ENCODE measurements at regions not wholly inside any gene's neighbourhood (a gene's known extent, or its start where the extent isn't known, plus 50 kb on each side); places are given as distances from the start of the nearest gene placed in this dataset.
A peak's percentile ranks its signal among the peaks of the same experiment; 100 is the strongest.
"Not testable (repeated sequence)": the region's sequence is repeated elsewhere in the genome, so short reads cannot be mapped to it uniquely, and the experiment has no call there.

DNA sequence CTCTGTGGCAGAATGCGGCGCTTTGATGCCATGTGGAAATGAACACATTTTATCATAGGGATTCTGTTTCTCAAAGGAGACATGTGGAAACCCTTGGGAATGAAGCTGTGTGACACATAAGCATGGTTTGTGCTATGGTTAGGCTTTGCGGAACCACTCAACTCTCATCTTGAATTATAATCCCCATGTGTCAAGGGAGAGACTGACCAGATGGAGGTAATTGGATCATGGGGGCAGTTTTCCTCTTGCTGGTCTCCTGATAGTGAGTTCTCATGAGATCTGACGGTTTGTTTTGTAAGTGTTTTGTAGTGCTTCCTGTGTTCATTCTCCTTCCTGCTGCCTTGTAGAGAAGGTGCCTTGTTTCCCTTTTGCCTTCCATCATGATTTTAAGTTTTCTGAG is 1109.2 kb upstream of the ALCAM start:
- no peak for DNase-seq (ENCODE audit: low spot score)

DNA sequence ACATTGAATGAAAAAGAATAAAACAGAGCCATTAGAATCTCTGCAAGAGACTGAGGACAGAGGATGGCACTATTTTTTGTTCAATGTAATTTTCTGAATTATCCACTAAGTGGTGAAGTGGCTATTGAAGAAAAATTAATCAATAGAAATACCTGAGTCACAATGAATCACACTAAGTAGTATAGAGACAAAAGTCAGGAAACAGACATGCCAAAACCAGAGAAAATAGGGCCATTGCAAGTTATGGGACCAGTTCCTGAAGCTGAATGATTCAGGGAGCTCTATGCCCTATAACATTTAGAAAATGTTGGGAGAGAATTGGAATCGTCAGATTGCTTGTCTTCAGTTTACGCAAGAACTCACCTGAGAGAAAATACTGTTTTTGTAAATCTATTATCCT is 1103.2 kb upstream of the ALCAM start:
- no peak for DNase-seq (ENCODE audit: low spot score)

DNA sequence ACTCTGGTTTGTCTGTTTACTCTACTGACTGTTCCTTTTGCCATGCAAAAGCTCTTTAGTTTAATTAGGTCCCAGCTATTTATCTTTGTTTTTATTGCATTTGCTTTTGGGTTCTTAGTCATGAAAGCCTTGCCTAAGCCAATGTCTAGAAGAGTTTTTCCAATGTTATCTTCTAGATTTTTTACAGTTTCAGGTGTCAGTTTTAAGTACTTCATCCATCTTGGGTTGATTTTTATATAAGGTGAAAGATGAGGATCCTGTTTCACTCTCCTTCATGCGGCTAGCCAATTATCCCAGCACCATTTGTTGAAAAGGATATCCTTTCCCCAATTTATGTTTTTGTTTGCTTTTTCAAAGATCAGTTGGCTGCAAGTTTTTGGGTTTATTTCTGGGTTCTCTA is 1100.5 kb upstream of the ALCAM start:
- not testable (repeated sequence) for DNase-seq (ENCODE audit: low spot score)

DNA sequence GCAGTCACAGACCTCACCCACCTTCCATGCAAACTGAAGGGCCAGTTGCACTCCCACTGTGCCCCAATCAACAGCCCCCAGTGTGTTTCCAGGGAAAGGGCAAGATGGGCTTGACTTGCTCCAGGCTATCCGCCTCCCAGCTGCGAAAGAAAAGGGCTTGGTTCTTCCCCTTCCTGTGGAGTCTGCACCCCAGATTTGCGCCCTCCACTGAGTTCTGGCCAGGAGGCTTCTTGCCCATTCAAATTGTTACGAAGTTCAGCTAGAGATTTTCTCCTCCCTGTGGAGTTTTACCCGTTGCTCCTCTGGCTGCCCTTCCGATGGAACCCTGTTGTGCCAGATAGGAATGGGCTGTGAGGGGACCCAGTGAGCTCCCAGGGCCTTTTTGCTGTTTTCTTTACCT is 1096.9 kb upstream of the ALCAM start:
- DNase-seq (ENCODE audit: low spot score): no peak

DNA sequence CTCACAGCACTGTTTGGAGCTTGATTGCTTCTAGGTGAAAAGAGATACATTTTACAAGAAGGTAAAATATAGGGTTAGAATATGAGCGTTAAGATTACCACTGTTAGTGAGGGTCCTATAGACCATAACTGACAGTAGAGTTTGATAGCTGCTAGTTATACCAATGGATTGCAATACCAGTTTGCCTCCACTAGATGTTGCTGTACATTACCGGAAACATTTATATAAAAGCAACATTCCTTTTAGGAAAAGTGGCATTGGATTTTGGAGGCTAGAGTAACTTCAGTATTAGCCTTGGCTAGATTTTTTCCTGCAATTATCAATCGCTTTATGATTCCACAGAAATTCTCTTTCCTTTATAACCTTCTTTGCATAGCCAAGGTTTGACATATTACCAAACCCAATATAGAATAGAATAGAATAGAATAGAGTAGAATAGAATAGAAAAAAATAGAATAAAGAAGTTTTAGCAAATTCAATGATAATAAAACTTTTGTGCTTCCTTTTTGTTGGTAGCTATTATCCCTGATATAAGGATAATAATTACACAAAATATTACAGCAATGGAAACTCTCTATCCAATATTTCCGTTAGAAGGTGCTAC is 1093.6 kb upstream of the ALCAM start:
- peak; percentile 5 for DNase-seq (ENCODE audit: low spot score)

DNA sequence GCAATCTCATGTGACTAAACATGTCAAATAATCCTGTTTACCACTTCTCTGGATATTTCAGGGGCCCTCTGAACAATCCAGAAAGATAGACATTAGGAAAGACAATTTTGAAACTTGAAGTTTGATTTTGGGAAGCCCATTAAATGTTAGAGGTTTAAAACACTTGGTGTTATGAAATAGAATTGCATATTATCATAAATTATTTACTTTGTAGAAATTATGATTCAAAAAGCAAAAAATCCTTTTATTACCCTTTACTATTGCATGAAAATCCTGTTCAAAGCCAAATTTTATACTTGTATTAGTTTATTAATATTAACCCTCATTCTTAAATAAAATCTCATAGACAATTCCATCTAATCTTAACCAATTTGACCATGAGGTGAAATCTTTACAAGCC is 1091.5 kb upstream of the ALCAM start:
- DNase-seq (ENCODE audit: low spot score): no peak

DNA sequence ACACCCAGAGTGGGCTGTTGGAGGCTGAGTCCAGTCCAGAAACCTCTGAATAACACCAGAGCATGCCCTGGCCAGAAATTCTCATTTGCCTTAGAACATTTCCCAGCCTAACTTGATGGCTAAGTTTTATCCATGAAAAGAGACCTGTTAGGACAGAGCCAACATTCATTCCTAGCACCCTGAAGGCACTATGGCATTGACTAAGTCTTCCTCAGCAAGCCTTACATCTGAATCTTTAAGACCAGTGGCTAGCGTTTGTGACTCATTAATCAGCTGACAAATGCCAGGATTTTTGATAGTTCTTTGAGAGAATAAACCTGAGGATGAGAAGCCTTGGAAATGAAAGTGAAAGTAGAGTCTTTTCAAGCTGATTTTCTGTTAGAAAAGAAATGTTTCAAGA is 1087.1 kb upstream of the ALCAM start:
- peak; percentile 4 for DNase-seq (ENCODE audit: low spot score)

DNA sequence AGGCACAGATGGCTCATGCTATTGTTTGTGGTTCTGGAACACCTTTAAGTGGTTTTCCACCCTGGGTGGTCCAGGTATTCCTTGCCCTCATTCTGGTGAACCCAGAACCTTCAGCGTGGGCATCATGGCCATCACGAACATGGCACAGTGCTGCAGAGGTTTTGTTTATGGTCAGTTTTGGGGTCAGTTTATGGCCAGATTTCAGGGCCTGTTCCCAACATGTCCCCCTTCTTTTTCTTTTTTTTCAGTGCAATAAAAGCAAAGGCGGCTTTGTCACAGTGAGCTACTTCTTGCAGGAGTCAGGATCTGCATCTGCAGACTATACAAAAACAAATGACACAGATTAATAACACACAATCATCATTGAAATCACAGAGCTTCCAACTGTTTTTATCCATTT is 1085.0 kb upstream of the ALCAM start:
- DNase-seq (ENCODE audit: low spot score): no peak

DNA sequence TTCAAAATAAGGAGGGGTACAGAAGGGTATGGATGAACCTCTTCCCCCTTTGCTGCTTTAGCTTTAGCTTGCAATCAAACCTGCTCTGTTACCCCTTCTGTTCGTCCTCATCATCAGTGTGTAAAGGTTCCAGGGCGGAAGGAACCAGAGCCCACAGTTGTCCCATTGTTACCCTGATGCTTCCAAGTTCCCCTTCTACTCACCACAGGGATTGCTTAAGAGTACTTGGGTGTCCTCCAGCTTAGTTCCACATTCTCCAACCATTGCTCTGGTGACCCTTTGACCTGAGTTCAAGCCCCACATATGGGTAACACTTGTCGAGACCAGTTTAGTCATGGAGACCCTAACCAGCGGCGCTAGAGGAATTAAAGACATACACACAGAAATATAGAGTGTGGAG is 1080.1 kb upstream of the ALCAM start:
- no peak for DNase-seq (ENCODE audit: low spot score)

DNA sequence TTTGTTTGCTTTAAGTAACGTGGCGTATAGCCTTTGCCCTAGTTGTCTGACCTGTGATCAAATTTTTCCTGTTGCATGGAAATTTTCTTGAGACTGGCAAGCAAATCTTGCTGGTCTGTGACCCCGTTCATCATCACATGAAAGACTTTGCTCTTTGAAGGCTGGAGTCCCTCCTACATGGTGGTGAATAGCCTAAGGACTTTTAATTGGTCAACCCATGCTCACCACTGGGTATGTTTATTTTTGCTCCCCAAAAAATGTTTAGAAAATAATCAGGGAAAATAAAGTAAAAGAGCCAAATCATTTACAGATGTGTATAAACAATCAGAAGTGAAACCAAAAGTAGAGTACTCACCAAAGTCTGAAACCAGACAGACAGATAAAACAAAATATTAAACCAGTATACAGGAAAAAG is 1075.3 kb upstream of the ALCAM start:
- DNase-seq (ENCODE audit: low spot score): no peak

DNA sequence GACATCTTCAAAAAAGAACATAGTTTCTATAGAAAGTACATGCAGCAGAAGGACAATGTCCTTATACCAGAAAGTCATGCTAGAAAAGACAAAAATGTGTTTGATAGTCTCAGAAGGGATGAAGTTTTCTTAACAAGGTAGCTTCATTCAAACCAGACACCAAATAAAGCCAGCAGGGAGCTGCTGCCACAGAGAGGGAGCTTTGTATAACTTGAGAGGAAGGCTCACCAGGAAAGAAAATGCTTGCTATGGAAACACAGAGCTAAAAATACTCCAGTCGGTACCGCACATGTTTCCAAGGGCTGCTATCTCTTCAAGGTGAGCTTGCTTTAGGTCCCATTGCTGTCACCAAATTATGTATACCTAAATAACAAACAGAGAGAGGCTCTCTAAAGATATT is 1074.8 kb upstream of the ALCAM start:
- no peak for DNase-seq (ENCODE audit: low spot score)

DNA sequence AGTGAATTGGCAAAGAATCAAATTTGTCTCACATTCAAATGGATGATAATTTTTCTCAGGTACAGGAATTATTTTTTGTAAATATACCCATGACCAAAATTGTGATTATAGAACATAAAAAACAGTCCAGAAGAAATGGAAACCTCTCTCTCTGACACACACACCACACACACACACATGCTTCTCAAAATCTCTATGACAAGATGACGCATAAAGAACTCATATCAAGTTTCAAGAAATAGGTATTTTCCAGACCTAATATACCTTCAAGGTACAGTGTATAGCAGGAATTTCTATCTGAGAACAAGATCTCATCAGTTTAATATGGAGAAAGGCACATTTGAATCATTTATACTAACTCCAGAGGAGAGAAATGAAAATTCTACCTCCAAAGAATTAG is 1069.1 kb upstream of the ALCAM start:
- no peak for DNase-seq (ENCODE audit: low spot score)

DNA sequence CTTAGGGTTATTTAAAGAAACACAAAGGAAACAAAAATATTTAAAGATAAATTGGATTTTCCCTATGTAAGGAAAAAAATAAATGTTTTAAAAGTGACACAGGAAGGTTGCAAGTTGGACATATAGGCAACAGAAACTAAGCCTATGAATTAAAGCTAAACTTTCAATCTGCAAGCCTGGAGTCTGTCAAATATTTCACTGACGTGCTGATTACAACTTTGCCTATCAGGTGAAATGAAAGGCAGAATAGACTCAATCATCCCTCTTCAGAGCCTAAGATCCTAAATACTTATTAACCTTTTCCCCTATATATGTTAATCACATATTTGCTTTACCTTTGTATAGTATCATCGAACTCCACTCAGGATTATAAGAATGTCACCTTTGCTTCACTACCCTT is 1068.0 kb upstream of the ALCAM start:
- no peak for DNase-seq (ENCODE audit: low spot score)

DNA sequence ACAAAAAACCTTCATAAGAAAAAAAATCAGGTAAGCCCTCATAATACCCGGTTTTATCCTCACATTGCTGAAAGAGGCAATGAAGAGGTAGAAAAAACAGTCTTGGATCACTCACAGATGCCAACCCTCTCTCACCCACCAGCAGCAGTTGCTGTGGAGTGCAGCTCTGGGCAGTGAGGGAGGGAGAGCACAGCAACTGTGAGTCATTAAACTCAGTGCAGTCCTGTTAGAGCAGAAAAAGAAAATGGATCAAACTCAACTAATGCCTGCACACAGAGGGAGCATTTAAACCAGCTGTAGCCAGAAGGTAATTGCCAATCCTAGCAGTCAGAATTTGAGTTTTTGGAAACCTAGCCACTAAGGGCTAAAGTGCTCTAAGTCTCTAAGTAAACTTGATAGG is 1050.6 kb upstream of the ALCAM start:
- no peak for DNase-seq (ENCODE audit: low spot score)

DNA sequence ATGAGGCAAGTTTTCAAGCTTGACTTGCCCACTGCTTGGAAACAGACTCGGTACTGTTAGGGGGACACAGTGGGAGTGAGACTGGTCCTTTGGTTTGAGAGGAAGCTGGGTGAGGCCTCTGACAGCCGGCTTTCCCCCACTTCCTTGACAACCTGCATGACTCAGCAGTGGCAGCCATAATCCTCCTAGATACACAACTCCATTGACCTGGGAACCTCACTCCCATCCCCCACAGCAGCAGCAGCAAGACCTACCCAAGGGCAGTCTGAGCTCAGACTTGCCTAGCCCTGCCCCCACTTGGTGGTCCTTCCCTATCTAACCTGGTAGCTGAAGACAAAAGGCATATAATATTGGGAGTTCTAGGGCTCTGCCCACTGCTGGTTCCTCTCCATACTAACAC is 1043.5 kb upstream of the ALCAM start:
- no peak for DNase-seq (ENCODE audit: low spot score)

DNA sequence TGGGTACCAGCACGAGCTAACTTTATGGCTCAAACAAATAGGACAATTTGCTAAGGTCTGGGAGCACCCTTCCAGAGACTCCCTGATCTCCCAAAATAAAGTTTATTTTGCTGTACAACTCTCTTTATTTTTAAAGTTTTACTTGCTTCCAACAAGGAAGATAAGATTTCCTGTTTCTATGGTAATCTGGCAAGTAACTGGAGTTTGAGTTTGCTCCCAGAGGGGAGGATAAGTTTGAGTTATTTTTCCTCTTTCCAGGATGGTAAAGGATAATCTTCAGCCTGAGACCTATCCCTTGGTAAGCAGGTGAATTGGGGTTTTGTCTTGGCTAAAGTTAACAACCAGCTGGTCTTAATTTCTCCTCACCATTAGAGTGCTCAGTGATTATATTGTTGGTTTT is 1019.4 kb upstream of the ALCAM start:
- no peak for DNase-seq (ENCODE audit: low spot score)

DNA sequence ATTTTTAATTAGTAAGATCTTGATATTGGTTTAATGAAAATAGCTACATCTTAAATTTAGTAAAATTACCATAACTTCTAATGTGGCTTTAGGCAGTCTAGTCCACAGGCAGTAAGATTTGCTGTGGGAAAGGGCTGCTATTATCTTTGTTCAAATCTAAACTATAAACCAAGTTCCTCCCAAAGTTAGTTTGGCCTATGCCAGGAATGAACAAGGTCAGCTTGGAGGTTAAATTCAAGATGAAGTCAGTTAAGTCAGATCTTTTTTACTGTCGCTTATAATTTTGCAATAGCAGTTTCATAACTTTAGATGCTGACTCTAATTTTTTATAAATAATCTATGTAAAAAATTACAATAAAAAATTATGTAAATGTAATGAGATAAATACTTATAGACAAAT is 1016.9 kb upstream of the ALCAM start:
- no peak for DNase-seq (ENCODE audit: low spot score)

DNA sequence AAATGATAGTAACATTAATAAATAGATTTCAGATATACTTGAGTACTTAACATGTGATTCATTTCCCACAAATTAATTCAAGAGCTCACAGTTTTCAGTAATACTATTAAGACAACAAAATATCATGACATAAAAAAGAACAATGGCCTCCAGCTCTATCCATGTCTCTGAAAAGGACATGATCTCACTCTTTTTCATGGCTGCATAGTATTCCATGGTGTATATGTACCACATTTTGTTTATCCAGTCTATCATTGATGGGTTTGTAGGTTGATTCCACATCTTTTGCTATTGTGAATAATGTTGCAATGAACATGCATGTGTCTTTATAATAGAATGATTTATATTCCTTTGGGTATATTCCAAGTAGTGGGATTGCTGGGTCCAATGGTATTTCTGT is 1012.8 kb upstream of the ALCAM start:
- no peak for DNase-seq (ENCODE audit: low spot score)

DNA sequence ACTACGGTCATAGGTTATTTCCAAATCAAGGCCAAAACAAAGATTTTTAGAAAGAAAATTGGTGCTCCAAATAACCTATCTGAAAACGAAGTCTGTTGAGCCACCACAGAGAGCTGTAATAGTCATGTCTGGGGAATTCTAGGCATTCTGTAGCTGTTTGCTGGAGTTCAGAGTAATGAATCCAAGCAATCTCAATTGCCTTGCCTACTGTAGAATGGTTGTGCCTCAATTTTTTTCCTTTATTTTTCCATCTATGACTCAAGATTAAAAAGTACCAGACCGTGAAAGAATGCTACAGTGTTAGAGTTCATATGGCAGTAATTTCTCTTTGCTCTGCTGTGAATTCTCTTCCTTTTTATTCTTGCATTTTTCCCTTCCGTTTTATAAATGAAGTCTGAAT is 1007.2 kb upstream of the ALCAM start:
- peak; percentile 1 for DNase-seq (ENCODE audit: low spot score)

DNA sequence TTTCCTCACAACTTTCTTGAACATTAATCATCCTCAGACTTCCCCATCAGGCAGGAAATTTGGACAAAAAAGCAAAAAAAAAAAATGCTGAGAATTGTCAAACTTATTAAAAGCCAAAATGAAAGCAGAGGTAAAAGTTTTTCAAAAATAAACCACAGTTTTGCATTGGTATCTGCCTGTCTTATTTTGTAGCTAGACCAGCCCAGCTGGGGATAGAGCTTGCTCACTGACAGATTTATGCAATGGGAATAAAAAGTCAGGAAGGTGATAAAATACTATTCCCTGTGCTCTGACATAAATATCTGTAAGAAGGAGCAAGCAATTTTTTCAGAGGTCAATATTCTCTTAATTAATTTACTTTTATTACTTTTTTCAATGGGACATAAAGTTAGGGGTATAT is 1006.7 kb upstream of the ALCAM start:
- no peak for DNase-seq (ENCODE audit: low spot score)

DNA sequence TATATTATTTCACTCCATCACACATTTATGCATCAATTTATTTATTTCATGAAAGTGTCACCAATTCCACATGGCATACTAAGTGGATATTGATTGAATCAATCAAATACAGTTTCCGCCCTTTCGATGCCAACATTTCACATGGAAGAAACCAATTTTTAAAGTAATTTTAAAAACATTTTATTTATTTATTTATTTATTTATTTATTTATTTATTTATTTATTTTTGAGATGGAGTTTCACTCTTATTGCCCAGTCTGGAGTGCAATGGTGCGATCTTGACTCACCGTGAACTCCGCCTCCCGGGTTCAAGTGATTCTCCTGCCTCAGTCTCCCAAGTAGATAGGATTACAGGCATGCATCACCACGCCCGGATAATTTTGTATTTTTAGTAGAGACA is 1005.0 kb upstream of the ALCAM start:
- not testable (repeated sequence) for DNase-seq (ENCODE audit: low spot score)

DNA sequence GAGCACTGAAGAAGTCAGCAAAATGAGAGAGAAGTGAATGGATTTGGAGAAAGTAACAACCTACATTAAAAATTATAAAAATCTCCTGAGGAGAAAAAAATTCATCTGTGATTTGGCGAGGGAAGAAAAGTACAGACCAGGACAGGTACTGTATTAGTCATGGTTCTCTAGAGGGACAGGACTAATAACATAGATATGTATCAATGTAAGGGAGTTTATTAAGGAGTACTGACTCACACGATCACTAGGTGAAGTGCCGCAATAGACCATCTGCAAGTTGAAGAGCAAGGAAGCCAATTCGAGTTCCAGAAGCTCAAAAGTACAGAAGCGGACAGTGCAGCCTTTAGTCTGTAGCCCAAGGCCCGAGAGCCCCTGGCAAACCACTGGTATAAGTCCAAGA is 1004.4 kb upstream of the ALCAM start:
- no peak for DNase-seq (ENCODE audit: low spot score)

DNA sequence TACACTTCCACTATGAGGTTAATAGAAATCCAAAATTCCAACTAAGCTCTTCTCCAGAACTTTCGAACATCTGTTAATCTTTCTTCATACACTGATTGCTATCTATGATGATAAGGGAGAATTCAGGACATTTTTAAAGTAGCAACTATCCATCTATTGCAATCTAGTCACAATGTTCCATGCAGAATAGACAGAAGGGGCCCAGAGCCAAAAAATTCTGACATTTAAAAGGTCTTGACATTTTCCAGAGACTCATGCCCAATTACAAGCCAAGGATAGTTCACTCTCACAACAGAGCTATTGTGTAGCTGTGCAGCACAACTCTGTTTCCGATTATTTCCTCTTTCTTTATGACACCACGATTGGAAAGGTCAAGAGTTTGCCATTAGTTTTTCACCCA is 999.7 kb upstream of the ALCAM start:
- DNase-seq (ENCODE audit: low spot score): no peak

DNA sequence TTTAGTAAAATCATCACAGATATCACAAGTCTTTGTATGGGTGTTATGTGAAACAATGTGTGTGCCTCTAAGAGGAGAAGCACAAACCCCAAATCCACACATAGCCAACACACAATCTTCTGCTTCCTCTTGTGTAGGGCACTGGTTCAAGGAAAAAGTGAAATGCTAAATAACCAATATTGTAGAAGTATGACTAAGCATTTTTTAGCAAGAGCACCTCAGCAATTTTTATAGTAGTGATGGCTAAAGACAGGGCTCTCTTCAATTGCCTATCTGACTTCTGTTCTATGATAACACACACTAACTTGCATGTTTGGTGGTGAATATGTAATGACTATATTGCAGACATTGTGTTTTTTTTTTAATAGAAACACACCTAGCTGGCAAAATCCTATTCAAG is 997.9 kb upstream of the ALCAM start:
- DNase-seq (ENCODE audit: low spot score): no peak

DNA sequence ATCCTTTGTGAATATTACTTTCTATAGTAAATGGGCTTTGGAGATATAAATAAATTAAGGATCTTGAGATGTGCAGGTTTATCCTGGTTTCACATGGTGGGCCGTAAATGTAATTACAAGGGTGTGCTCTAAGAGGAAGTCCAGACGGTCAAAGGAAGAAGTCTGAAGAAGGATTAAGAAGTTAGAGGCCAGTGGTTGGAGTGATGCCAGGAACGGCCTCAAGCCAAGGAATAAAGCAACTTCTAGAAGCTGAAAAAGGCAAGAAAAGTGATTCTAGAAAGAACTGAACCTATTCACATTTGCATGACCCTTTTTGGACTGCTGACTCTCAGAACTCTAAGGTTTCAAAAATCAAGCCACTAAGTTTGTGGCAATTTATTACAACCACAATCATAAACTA is 981.3 kb upstream of the ALCAM start:
- DNase-seq (ENCODE audit: low spot score): no peak
